ENCODE measurements at regions not wholly inside any gene's neighbourhood (a gene's known extent, or its start where the extent isn't known, plus 50 kb on each side); places are given as distances from the start of the nearest gene placed in this dataset.
"Not testable (repeated sequence)": the region's sequence is repeated elsewhere in the genome, so short reads cannot be mapped to it uniquely, and the experiment has no call there.

GRCh38 chr2:189231719-189232323 lies 52.3 kb upstream of the COL5A2 start:
- DNase-seq (ENCODE audit: low read depth in 2 of 3, low spot score in 1 of 3): no peak

GRCh38 chr2:189232759-189233406 lies 53.3 kb upstream of the COL5A2 start:
- DNase-seq (ENCODE audit: low read depth in 2 of 3, low spot score in 1 of 3): no peak

- DNase-seq (ENCODE audit: low read depth in 2 of 3, low spot score in 1 of 3): no peak
Observed at GRCh38 chr2:189233527-189233926, 54.0 kb upstream of the COL5A2 start.

GRCh38 chr2:189234991-189235390 lies 55.4 kb upstream of the COL5A2 start:
- no peak for DNase-seq (ENCODE audit: low read depth in 2 of 3, low spot score in 1 of 3)

GRCh38 chr2:189236066-189236465 lies 56.5 kb upstream of the COL5A2 start:
- no peak for DNase-seq (ENCODE audit: low read depth in 2 of 3, low spot score in 1 of 3)

GRCh38 chr2:189238903-189239302 lies 59.3 kb upstream of the COL5A2 start:
- no peak for DNase-seq (ENCODE audit: low read depth in 2 of 3, low spot score in 1 of 3)

- not testable (repeated sequence) for DNase-seq (ENCODE audit: low read depth in 2 of 3, low spot score in 1 of 3)
Observed at GRCh38 chr2:189243843-189244242, 64.3 kb upstream of the COL5A2 start.

- DNase-seq (ENCODE audit: low read depth in 2 of 3, low spot score in 1 of 3): no peak
Observed at GRCh38 chr2:189247276-189247675, 67.7 kb upstream of the COL5A2 start.

GRCh38 chr2:189248141-189248540 lies 68.6 kb upstream of the COL5A2 start:
- DNase-seq (ENCODE audit: low read depth in 2 of 3, low spot score in 1 of 3): no peak

GRCh38 chr2:189249171-189249570 lies 69.6 kb upstream of the COL5A2 start:
- DNase-seq (ENCODE audit: low read depth in 2 of 3, low spot score in 1 of 3): no peak

GRCh38 chr2:189249901-189250300 lies 70.3 kb upstream of the COL5A2 start:
- no peak for DNase-seq (ENCODE audit: low read depth in 2 of 3, low spot score in 1 of 3)

- no peak for DNase-seq (ENCODE audit: low read depth in 2 of 3, low spot score in 1 of 3)
Observed at GRCh38 chr2:189252991-189253675, 73.6 kb upstream of the COL5A2 start.

GRCh38 chr2:189253836-189254235 lies 74.3 kb upstream of the COL5A2 start:
- DNase-seq (ENCODE audit: low read depth in 2 of 3, low spot score in 1 of 3): no peak

GRCh38 chr2:189254268-189254883 lies 74.8 kb upstream of the COL5A2 start:
- DNase-seq (ENCODE audit: low read depth in 2 of 3, low spot score in 1 of 3): no peak

GRCh38 chr2:189255711-189256110 lies 76.2 kb upstream of the COL5A2 start:
- peak in 1 of 3 donors; percentile 2 for DNase-seq (ENCODE audit: low read depth in 2 of 3, low spot score in 1 of 3)

- DNase-seq (ENCODE audit: low read depth in 2 of 3, low spot score in 1 of 3): no peak
Observed at GRCh38 chr2:189258616-189259365, 79.2 kb upstream of the COL5A2 start.

- no peak for DNase-seq (ENCODE audit: low read depth in 2 of 3, low spot score in 1 of 3)
Observed at GRCh38 chr2:189260361-189260814, 80.8 kb upstream of the COL5A2 start.

- no peak for DNase-seq (ENCODE audit: low read depth in 2 of 3, low spot score in 1 of 3)
Observed at GRCh38 chr2:189261431-189261841, 81.9 kb upstream of the COL5A2 start.

- DNase-seq (ENCODE audit: low read depth in 2 of 3, low spot score in 1 of 3): no peak
Observed at GRCh38 chr2:189261916-189262315, 82.4 kb upstream of the COL5A2 start.

- no peak for DNase-seq (ENCODE audit: low read depth in 2 of 3, low spot score in 1 of 3)
Observed at GRCh38 chr2:189265696-189266320, 86.2 kb upstream of the COL5A2 start.

GRCh38 chr2:189267491-189267890 lies 87.9 kb upstream of the COL5A2 start:
- no peak for DNase-seq (ENCODE audit: low read depth in 2 of 3, low spot score in 1 of 3)

All from stimulated activated CD4-positive, alpha-beta T cell treated with anti-CD3 and anti-CD28 coated beads, Interleukin-12 subunit alpha, Interleukin-12 subunit beta, amount 100 ng/mL, for 48 hours (primary cell).